ENCODE measurements at regions not wholly inside any gene's neighbourhood (a gene's known extent, or its start where the extent isn't known, plus 50 kb on each side); places are given as distances from the start of the nearest gene placed in this dataset.

DNA sequence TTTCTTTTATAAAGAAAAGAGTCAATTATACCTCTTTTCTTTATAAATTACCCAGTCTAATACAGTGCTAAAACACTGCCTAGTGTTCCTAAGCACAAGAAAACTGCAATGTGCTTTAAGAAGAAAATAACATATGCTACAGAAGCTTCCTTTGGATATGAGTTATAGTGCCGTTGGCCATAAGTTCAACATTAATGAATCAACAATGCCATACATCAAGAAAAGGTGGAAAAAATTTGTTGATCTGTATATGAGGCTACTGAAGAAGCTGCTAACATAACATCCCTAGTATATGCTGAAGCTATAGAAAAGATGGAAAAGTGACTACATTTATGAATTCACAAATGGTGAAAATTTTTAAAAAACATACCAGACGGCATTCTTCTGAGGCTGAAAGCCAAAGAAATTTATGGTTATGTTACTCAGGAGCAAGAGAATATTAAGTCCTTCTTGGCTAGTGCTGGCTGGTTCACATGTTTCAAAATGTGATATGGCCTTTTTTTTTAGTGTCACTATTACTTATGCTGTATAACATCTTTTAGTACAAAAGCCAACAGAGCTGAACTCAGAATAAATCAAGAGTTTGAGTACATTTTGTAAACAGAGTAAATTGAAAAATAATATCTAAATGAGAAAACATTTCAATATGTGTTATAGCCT lies 743.2 kb upstream of the RGS18 start:
- TF ChIP-seq CTCF (conservative IDR thresholded peaks at IDR 0.05 in 1 of 2, IDR thresholded peaks at IDR 0.05 in 1 of 2; ENCODE audit: extremely low read depth in 1 of 2, insufficient read depth in 1 of 2, low read depth in 1 of 2, low read length in 2 of 2) (no peak), EZH2 (IDR thresholded peaks at IDR 0.05; ENCODE audit: borderline replicate concordance, low read length) (no peak)

All from mammary epithelial cell (primary cell).